Epithelial cell of prostate (primary cell): ENCODE measurements at regions not wholly inside any gene's neighbourhood (a gene's known extent, or its start where the extent isn't known, plus 50 kb on each side); places are given as distances from the start of the nearest gene placed in this dataset.
A peak's percentile ranks its signal among the peaks of the same experiment; 100 is the strongest.

ENCODE experiments used
- DNase-seq: peaks from one replicate; pipeline ENCODE4 v3.0.0-alpha.2; 2011; ENCODE audit warnings: low read depth, low spot score
- H3K27ac ChIP-seq: fragments of 450-650 bp; 2 replicates; pipeline ENCODE4 v1.5.1; 2017; ENCODE audit warnings: mild to moderate bottlenecking

- no peak overlapping the region for H3K27ac ChIP-seq
- DNase-seq = no peak
Observed at GRCh38 chr13:73779881-73780280, 354.3 kb downstream of the KLF12 start.

- no peak overlapping the region for H3K27ac ChIP-seq
- DNase-seq = no peak
Observed at GRCh38 chr13:73778242-73778864, 355.9 kb downstream of the KLF12 start.

- no peak overlapping the region for H3K27ac ChIP-seq
- DNase-seq = no peak
Observed at GRCh38 chr13:73777134-73777533, 357.1 kb downstream of the KLF12 start.

- no peak overlapping the region for H3K27ac ChIP-seq
- DNase-seq = no peak
Observed at GRCh38 chr13:73776151-73776785, 357.9 kb downstream of the KLF12 start.

- no peak for DNase-seq
- no peak overlapping the region for H3K27ac ChIP-seq
Observed at GRCh38 chr13:73773168-73773549, 361.0 kb downstream of the KLF12 start.

GRCh38 chr13:73772449-73773167 is 361.6 kb downstream of the KLF12 start:
- no peak overlapping the region for H3K27ac ChIP-seq
- no peak for DNase-seq

GRCh38 chr13:73767747-73768315 is 366.4 kb downstream of the KLF12 start:
- no peak for DNase-seq
- H3K27ac ChIP-seq = no peak overlapping the region

GRCh38 chr13:73767191-73767741 is 366.9 kb downstream of the KLF12 start:
- DNase-seq = no peak
- H3K27ac ChIP-seq = no peak overlapping the region

GRCh38 chr13:73765651-73766384 is 368.4 kb downstream of the KLF12 start:
- DNase-seq = no peak
- peak overlapping the region; percentile 37 for H3K27ac ChIP-seq

- H3K27ac ChIP-seq = no peak overlapping the region
- DNase-seq = no peak
Observed at GRCh38 chr13:73759434-73759833, 374.8 kb downstream of the KLF12 start.

- no peak overlapping the region for H3K27ac ChIP-seq
Observed at GRCh38 chr13:73757481-73758233, 376.5 kb downstream of the KLF12 start.

GRCh38 chr13:73754727-73755292 is 379.4 kb downstream of the KLF12 start:
- H3K27ac ChIP-seq = no peak overlapping the region
- DNase-seq = no peak

More at GRCh38 chr13:73757481-73758233, 376.5 kb downstream of the KLF12 start:
- DNase-seq = no peak

- H3K27ac ChIP-seq = no peak overlapping the region
- no peak for DNase-seq
Observed at GRCh38 chr13:73754241-73754640, 380.0 kb downstream of the KLF12 start.

GRCh38 chr13:73751290-73751689 is 382.9 kb downstream of the KLF12 start:
- H3K27ac ChIP-seq = no peak overlapping the region
- peak; percentile 33 for DNase-seq

GRCh38 chr13:73748404-73748803 is 385.8 kb downstream of the KLF12 start:
- H3K27ac ChIP-seq = no peak overlapping the region
- no peak for DNase-seq

GRCh38 chr13:73745190-73745589 is 389.0 kb downstream of the KLF12 start:
- DNase-seq = no peak

GRCh38 chr13:73742982-73743381 is 391.2 kb downstream of the KLF12 start:
- DNase-seq = no peak
- no peak overlapping the region for H3K27ac ChIP-seq

More at GRCh38 chr13:73745190-73745589, 389.0 kb downstream of the KLF12 start:
- no peak overlapping the region for H3K27ac ChIP-seq

- H3K27ac ChIP-seq = no peak overlapping the region
Observed at GRCh38 chr13:73741742-73742141, 392.5 kb downstream of the KLF12 start.

GRCh38 chr13:73741111-73741510 is 393.1 kb downstream of the KLF12 start:
- no peak overlapping the region for H3K27ac ChIP-seq
- DNase-seq = no peak

More at GRCh38 chr13:73741742-73742141, 392.5 kb downstream of the KLF12 start:
- no peak for DNase-seq
